ENCODE measurements at regions not wholly inside any gene's neighbourhood (a gene's known extent, or its start where the extent isn't known, plus 50 kb on each side); places are given as distances from the start of the nearest gene placed in this dataset.
"Not testable (repeated sequence)": the region's sequence is repeated elsewhere in the genome, so short reads cannot be mapped to it uniquely, and the experiment has no call there.

GRCh38 chr17:61539728-61540127 lies 51.3 kb downstream of the NACA2 start:
- not testable (repeated sequence) for DNase-seq, H3K36me3 ChIP-seq, H3K9me3 ChIP-seq, H3K4me3 ChIP-seq, H3K27ac ChIP-seq, H3K27me3 ChIP-seq, H3K4me1 ChIP-seq

GRCh38 chr17:61538480-61538879 lies 52.5 kb downstream of the NACA2 start:
- Histone ChIP-seq H3K4me3 (no peak overlapping the region), H3K27me3 (no peaks in the 10 kb centered on the region), H3K4me1 (no peaks in the 10 kb centered on the region), H3K9me3 (peaks cover 0 to 8% (median 0%) of the 10 kb centered on the region in 4 donors), H3K27ac (no peak overlapping the region), H3K36me3 (no peaks in the 10 kb centered on the region)
- no peak for DNase-seq
- TF ChIP-seq POLR2A (IDR thresholded peaks at IDR 0.05) = no peak
- no peak for TF ChIP-seq CTCF (IDR thresholded peaks at IDR 0.05)

DNA sequence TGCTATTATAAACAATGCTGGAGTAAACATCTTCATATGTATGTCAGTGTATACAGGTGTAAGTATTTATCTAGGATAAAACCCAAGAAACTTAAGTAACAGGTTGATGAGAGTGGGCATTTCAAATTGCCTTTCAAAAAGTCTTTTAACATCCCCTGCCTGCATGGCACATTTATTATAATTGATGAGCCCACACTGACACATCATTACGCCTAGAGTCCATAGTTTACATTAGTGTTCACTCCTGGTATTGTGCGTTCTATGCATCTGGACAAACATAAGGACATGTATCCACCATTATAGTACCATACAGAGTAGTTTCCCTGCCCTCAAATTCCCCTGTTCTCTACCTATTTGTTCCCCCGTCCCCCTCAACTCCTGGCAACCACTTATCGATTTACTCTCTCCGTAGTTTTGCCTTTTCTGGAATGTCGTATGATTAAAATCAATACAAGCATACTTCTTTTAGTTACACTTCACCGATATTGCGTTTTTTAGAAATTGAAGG lies 53.7 kb downstream of the NACA2 start:
- Histone ChIP-seq H3K36me3 (no peaks in the 10 kb centered on the region), H3K27me3 (no peaks in the 10 kb centered on the region), H3K27ac (no peak overlapping the region), H3K9me3 (peaks cover 0 to 8% (median 0%) of the 10 kb centered on the region in 4 donors), H3K4me1 (no peaks in the 10 kb centered on the region), H3K4me3 (no peak overlapping the region)
- DNase-seq = no peak
- TF ChIP-seq CTCF (IDR thresholded peaks at IDR 0.05) (no peak), POLR2A (IDR thresholded peaks at IDR 0.05) (no peak)

DNA sequence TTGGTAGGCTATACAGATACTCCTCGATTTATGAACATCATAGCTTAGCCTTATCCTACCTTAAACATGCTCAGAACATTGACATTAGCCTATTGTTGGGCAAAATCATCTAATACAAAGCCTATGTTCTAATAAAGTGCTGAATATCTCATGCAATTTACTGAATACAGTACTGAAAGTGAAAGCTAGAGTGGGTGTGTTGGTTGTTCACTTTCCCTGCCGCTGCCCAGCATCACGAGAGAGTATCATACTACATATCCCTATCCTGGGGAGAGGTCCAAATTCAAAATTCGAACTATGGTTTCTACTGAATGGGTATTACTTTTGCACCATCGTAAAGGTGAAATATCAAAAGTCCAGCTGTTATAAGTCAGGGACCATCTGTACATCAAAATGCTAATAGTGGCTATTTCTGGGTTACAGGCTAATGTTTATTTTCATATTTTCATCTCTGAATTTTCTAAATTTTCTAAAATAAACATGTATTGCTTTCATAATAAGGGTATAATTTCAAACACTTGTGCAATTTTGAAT lies 54.5 kb downstream of the NACA2 start:
- Histone ChIP-seq H3K27me3 (no peaks in the 10 kb centered on the region), H3K27ac (no peak overlapping the region), H3K9me3 (peaks cover 0 to 8% (median 0%) of the 10 kb centered on the region in 4 donors), H3K4me3 (peak overlapping the region in 1 of 4 donors; percentile 12), H3K4me1 (no peaks in the 10 kb centered on the region), H3K36me3 (no peaks in the 10 kb centered on the region)
- DNase-seq = no peak
- TF ChIP-seq CTCF (IDR thresholded peaks at IDR 0.05) = no peak
- no peak for TF ChIP-seq POLR2A (IDR thresholded peaks at IDR 0.05)
